Right atrium auricular region (tissue), 2 donors: ENCODE measurements at regions not wholly inside any gene's neighbourhood (a gene's known extent, or its start where the extent isn't known, plus 50 kb on each side); places are given as distances from the start of the nearest gene placed in this dataset.
"Not testable (repeated sequence)": the region's sequence is repeated elsewhere in the genome, so short reads cannot be mapped to it uniquely, and the experiment has no call there.

Source experiments
- DNase-seq: peaks from one replicate; pipeline ENCODE4 v3.0.0-alpha.2; 2019; ENCODE audit warnings: low spot score
- H3K27ac ChIP-seq, 2 donors: fragments of 200-600 bp; sonication (generic); 1 replicate in 1 of 2; 2 replicates in 1 of 2; pipeline ENCODE4 v1.5.1; 2016 to 2019
- H3K27me3 ChIP-seq, 2 donors: fragments of 200-600 bp; sonication (generic); one replicate each; pipeline versions ENCODE4 v1.5.1 to v1.6.0; 2017 to 2019
- H3K36me3 ChIP-seq: fragments of 200-600 bp; sonication (generic); one replicate; pipeline ENCODE4 v1.5.1; 2016
- H3K4me1 ChIP-seq, 2 donors: fragments of 200-600 bp; sonication (generic); one replicate each; pipeline versions ENCODE4 v1.5.1 to v1.6.0; 2017 to 2019
- H3K4me3 ChIP-seq, 2 donors: fragments of 200-600 bp; sonication (generic); 1 replicate in 1 of 2; 2 replicates in 1 of 2; pipeline ENCODE4 v1.5.1; 2017 to 2019; ENCODE audit warnings: mild to moderate bottlenecking in 1 of 2, moderate library complexity in 1 of 2
- H3K9me3 ChIP-seq, 2 donors: fragments of 200-600 bp; sonication (generic); one replicate each; pipeline ENCODE4 v1.5.1; 2019
- TF ChIP-seq, protein P1 (sequence below), 2 donors: fragments of 200-600 bp; sonication (generic); IDR thresholded peaks; one replicate each; pipeline ENCODE4 v1.5.1; 2019; ENCODE audit warnings: antibody characterized with exemption in 2 of 2

DNA sequence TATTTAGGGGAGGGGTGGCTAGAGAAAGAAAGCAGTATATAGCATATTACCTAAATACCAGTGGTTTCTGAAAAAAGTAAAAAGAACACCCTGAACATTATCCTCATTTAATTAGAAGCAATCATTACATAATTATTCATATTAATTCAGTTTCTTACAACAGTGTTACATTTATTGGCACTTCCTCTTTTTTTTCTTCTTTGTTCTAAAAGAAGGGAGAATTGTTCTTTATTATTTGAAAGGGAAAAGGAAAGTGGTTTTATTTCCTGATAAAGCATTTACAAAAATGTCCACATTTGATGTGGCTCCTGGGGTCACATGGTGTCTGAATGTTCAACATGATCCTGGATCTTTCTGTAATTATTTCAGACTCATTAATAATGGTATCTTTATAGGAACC is 254.9 kb upstream of the ZEB2 start:
- Histone ChIP-seq H3K27me3 (no peaks in the 10 kb centered on the region), H3K36me3 (no peaks in the 10 kb centered on the region), H3K4me1 (no peaks in the 10 kb centered on the region), H3K27ac (no peak overlapping the region), H3K4me3 (no peak overlapping the region), H3K9me3 (no peaks in the 10 kb centered on the region)
- DNase-seq = no peak
- TF ChIP-seq, protein P1, sequence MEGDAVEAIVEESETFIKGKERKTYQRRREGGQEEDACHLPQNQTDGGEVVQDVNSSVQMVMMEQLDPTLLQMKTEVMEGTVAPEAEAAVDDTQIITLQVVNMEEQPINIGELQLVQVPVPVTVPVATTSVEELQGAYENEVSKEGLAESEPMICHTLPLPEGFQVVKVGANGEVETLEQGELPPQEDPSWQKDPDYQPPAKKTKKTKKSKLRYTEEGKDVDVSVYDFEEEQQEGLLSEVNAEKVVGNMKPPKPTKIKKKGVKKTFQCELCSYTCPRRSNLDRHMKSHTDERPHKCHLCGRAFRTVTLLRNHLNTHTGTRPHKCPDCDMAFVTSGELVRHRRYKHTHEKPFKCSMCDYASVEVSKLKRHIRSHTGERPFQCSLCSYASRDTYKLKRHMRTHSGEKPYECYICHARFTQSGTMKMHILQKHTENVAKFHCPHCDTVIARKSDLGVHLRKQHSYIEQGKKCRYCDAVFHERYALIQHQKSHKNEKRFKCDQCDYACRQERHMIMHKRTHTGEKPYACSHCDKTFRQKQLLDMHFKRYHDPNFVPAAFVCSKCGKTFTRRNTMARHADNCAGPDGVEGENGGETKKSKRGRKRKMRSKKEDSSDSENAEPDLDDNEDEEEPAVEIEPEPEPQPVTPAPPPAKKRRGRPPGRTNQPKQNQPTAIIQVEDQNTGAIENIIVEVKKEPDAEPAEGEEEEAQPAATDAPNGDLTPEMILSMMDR (IDR thresholded peaks at IDR 0.05) = no peak

DNA sequence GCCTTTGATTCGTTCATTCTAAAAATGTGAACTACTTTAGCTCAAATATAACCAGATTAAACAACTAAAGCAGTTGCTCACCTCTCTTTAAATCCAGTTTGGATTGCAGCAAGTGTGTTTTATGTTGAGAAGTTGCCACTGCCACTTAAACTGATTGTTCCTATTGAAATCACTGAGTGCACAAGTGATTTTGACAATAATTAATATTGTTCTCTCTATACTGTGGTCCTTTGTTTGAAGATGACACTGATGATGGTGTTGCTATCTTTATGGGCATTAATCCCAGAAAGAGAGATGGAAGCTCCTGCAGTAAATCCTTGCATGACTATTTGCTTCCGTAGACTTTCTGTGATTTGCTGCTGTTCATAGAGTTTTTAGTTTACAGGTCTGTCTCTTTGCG is 251.4 kb upstream of the ZEB2 start:
- no peaks in the 10 kb centered on the region for H3K36me3 ChIP-seq
- no peak overlapping the region for H3K27ac ChIP-seq
- DNase-seq = no peak
- H3K27me3 ChIP-seq = no peaks in the 10 kb centered on the region
- no peak overlapping the region for H3K4me3 ChIP-seq
- no peaks in the 10 kb centered on the region for H3K4me1 ChIP-seq
- H3K9me3 ChIP-seq = no peaks in the 10 kb centered on the region
- TF ChIP-seq, protein P1 (IDR thresholded peaks at IDR 0.05) = no peak

DNA sequence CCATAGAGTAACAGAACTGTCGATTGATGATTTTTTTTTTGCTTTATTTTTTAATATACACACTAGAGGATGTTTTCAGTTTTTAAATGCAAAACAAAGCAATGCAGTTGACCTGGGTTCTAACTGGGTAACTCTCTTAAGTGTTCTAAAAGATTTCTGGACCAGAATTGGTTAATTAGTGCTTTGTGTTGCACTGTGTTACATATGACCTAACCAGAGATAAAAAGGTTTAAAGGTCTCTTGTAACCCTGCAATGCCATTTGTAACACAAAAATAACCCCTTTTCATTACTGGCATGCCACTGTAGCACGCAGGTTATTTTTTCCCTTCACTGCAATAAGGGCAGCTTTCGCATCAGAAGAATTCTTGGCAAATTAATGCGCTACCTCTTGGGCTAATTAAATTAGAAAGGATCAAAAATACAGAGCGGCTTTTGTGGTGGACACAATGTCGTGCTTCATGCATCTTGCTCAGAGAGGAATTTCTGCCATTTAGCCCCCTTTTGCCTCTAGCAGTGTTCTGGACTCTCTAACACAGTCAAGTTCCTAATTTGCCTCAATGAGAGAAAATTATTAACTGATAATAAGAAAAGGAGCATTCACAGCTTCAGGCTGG is 250.8 kb upstream of the ZEB2 start:
- TF ChIP-seq, protein P1 (IDR thresholded peaks at IDR 0.05) = no peak

DNA sequence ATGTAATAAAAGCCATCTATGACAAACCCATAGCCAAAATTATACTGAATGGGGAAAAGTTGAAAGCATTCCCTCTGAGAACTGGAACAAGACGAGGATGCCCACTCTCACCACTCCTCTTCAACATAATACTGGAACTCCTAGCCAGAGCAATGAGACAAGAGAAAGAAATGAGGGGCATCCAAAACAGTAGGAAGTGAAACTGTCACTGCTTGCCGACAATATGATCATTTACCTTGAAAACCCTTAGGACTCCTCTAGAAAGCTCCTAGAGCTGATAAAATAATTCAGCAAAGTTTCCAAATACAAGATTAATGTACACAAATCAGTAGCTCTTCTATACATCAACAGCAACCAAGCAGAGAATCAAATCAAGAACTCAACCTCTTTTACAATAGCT is 241.0 kb upstream of the ZEB2 start:
- not testable (repeated sequence) for H3K4me3 ChIP-seq, H3K4me1 ChIP-seq, H3K9me3 ChIP-seq, DNase-seq, H3K27ac ChIP-seq, H3K27me3 ChIP-seq, H3K36me3 ChIP-seq

More for the DNA sequence above, 250.8 kb upstream of the ZEB2 start:
- DNase-seq = no peak
- H3K27ac ChIP-seq = no peak overlapping the region
- no peaks in the 10 kb centered on the region for H3K27me3 ChIP-seq
- no peaks in the 10 kb centered on the region for H3K4me1 ChIP-seq
- H3K4me3 ChIP-seq = no peak overlapping the region
- no peaks in the 10 kb centered on the region for H3K36me3 ChIP-seq
- H3K9me3 ChIP-seq = no peaks in the 10 kb centered on the region

DNA sequence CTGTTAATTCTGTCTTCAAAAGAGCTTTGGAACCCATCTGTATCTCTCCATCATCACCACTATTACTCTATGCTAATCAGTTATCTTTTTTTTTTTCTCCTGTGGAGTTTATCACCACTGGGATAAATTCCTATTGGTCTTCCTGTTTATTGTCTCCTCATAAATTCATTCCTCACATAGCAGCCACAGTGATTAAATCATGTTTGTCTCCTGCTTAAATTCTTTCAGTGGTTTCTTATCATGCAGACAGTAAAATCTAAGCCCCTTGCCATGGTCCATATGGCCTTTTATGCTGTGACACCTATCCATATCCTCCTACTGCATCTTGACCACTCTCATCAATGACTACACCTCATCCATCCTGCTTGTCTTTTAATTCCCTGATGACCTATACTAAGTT is 239.8 kb upstream of the ZEB2 start:
- Histone ChIP-seq H3K27me3 (no peaks in the 10 kb centered on the region), H3K27ac (no peak overlapping the region), H3K9me3 (no peaks in the 10 kb centered on the region), H3K4me3 (no peak overlapping the region), H3K36me3 (no peaks in the 10 kb centered on the region), H3K4me1 (no peaks in the 10 kb centered on the region)
- TF ChIP-seq, protein P1 (IDR thresholded peaks at IDR 0.05) = no peak
- no peak for DNase-seq

DNA sequence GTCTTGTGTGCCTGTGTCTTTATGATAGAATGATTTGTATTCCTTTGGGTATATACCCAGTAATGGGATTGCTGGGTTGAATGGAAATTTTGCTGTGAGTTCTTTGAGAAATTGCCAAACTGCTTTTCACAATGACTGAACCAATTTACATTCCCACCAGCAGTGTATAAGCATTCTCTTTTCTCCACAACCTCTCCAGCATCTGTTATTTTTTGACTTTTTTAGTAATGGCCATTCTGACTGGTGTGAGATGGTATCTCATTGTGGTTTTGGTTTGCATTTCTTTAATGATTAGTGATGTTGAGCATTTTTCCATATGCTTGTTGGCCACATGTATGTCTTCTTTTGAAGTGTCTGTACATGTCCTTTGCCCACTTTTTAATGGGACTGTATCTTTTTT is 238.3 kb upstream of the ZEB2 start:
- H3K4me3 ChIP-seq, H3K9me3 ChIP-seq, H3K36me3 ChIP-seq, H3K27ac ChIP-seq, H3K27me3 ChIP-seq, H3K4me1 ChIP-seq, DNase-seq: not testable (repeated sequence)

DNA sequence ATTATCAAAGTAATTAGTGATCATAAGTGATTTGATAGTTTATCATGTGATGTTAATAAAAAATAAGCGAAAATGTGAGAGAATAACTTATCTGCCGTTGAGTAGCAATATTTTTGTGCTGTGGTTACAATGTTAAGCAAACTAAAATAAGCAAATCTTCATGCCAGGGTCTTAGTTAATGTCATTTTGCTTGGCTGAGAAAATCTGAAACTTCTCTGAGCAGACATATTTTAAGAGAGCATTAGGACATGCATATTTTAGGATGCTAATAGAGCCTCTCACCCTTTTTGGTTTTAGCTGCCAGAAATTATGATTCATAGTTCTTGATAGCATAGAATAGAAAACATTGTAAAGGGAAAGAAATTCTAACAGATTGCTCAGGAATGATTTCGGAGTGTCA is 233.5 kb upstream of the ZEB2 start:
- Histone ChIP-seq H3K27me3 (no peaks in the 10 kb centered on the region), H3K4me1 (no peaks in the 10 kb centered on the region), H3K9me3 (peaks cover 0 to 12% of the 10 kb centered on the region in 2 donors), H3K4me3 (no peak overlapping the region), H3K36me3 (no peaks in the 10 kb centered on the region), H3K27ac (peak overlapping the region in 1 of 2 donors; percentile 20)
- no peak for DNase-seq
- TF ChIP-seq, protein P1 (IDR thresholded peaks at IDR 0.05) = no peak
